ENCODE measurements at regions not wholly inside any gene's neighbourhood (a gene's known extent, or its start where the extent isn't known, plus 50 kb on each side); places are given as distances from the start of the nearest gene placed in this dataset.

DNA sequence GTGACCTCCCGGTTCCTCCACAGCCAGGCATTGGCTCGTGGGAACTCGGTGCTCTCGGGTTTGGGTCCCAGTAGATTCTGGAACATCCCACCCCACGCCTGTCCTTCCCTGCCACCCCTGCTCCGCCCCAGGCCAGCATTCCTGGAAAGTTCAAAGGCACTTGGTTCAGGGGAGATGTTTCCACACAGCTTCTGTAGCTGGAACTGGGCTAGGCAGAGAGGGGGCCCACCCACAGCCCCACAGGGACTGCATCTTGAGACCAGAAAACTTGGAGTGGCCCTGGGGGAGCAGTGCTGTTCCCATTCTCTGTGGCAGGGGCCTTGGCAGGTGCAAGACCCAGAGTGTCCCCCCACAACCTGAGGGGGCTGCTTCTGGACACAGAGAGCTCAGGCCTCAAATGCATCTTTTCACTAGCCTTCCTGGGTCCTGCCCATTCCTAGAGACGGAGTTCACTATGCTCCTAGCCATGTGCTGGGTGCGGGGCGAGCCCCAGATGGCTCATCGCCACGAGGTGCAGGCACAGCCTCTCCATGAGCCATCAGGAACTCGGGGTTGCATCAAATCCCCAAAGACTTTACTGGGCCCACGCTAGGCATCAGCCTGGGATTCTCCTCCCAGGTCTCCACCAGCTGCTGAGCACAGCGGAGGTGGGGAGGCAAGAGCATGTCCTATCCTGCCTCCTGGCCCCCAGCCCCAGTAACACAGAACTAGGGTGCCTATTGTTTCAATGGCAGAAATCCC is 68.7 kb downstream of the ZFP36L2 start:
- no peaks in the 10 kb centered on the region for H3K27me3 ChIP-seq
- H3K36me3 ChIP-seq: no peaks in the 10 kb centered on the region
- H3K9me3 ChIP-seq: no peaks in the 10 kb centered on the region
- DNase-seq: no peak
- H3K27ac ChIP-seq: peak overlapping the region; percentile 85 to 87
- no peak overlapping the region for H3K4me3 ChIP-seq
- no peak for TF ChIP-seq POLR2A (IDR thresholded peaks at IDR 0.05)
- TF ChIP-seq, protein P1, sequence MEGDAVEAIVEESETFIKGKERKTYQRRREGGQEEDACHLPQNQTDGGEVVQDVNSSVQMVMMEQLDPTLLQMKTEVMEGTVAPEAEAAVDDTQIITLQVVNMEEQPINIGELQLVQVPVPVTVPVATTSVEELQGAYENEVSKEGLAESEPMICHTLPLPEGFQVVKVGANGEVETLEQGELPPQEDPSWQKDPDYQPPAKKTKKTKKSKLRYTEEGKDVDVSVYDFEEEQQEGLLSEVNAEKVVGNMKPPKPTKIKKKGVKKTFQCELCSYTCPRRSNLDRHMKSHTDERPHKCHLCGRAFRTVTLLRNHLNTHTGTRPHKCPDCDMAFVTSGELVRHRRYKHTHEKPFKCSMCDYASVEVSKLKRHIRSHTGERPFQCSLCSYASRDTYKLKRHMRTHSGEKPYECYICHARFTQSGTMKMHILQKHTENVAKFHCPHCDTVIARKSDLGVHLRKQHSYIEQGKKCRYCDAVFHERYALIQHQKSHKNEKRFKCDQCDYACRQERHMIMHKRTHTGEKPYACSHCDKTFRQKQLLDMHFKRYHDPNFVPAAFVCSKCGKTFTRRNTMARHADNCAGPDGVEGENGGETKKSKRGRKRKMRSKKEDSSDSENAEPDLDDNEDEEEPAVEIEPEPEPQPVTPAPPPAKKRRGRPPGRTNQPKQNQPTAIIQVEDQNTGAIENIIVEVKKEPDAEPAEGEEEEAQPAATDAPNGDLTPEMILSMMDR (IDR thresholded peaks at IDR 0.05): no peak
- intact Hi-C loops (cut with DNase I; ENCODE audit: low total_unique reads): no loop called here
- peaks cover 13 to 22% of the 10 kb centered on the region in 2 donors for H3K4me1 ChIP-seq

DNA sequence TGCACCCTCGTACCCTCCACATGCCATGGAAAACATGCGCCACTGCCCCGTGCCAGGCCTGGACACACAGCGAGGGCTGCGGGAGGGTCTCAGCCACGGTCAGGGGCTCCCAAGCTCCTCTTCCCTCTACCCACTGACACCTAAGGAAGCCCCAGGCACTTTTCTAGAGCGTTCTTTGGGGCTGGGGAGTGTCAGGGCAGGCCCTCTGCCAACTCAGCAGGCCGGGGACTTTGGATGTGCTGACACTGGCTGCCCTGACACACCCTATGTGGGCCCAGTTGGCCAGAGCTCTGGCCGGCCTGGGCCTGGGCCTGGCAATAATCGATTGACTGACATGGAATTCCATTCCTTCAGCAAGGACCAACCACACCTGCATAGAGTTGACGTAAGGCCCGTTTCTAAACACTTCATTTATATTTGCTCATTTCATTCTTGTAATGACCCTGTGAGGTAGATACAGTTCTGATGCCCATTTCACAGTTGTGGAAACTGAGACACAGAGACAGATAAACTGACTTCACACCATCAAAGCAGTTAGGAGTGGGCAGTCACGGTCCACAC is 70.5 kb downstream of the ZFP36L2 start:
- intact Hi-C loops (cut with DNase I; ENCODE audit: low total_unique reads): no loop called here
- no peaks in the 10 kb centered on the region for H3K36me3 ChIP-seq
- DNase-seq: no peak
- peak overlapping the region in 1 of 2 donors; percentile 87 for H3K27ac ChIP-seq
- H3K9me3 ChIP-seq: no peaks in the 10 kb centered on the region
- TF ChIP-seq POLR2A (IDR thresholded peaks at IDR 0.05): no peak
- TF ChIP-seq, protein P1 (IDR thresholded peaks at IDR 0.05): no peak
- no peaks in the 10 kb centered on the region for H3K27me3 ChIP-seq
- peaks cover 13 to 22% of the 10 kb centered on the region in 2 donors for H3K4me1 ChIP-seq
- H3K4me3 ChIP-seq: no peak overlapping the region

DNA sequence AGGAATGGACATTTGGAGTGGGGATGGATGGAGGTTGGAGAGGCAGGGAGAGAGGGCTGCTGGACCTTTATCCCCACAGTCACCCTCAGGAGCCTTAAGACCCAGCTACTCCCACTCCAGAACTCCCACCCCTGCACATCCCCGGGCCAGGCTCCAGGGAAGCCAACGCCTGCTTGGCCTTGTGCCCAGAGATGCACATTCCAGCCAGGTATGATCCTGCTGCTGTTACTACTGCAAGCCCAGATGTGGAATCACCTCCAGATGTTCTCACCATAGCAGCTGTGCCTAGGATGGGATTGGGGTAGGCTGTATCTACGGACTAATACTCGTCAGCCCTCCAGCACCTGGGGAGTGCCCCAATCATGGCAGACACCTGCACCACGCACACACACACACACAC is 71.7 kb downstream of the ZFP36L2 start:
- intact Hi-C loops (cut with DNase I; ENCODE audit: low total_unique reads): no loop called here

DNA sequence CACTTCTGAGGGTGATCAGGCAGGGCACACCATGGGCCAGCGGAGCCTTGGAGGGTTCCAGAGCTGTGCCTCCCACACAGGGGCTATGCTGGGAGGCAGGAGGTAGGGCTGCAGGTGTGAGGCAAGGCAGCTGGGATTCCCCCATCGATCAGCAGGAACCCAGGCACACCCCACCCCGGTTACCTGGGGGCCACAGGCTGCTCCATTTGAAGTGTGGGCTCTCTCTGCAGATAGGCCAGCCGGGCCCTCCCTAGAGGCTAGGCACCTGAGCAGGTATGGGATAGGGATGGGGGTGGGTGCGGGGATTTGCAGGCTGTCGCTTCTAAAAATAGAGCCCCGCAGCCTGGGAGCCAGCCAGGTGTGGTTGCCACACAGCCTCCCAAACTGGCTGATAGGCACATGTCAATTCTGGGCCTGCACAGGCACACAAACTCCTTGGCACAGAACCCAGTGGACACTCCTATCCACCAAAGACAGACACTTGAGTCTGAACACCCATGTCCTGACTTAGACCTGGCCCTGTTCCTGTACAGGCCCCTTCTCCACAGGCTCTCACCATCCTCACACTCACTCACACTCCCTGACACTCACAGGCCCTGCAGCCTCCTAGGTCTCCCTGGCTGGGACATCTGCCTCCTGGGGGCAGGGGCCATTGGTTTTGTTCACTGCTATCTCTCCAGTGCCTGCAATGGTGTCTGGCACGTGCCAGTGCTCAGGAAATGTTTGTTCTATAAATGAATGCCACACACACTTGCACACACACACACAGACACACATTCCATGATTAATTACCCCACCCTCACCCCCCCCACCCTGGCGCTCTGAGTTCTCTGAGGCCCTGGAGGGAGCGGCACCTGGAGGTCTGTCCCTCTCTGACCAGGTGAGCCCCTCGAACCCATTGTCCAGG is 73.4 kb downstream of the ZFP36L2 start:
- intact Hi-C loops (cut with DNase I; ENCODE audit: low total_unique reads): no loop called here
- no peak for DNase-seq
- H3K27ac ChIP-seq: no peak overlapping the region
- TF ChIP-seq, protein P1 (IDR thresholded peaks at IDR 0.05): no peak
- TF ChIP-seq POLR2A (IDR thresholded peaks at IDR 0.05): no peak
- no peaks in the 10 kb centered on the region for H3K36me3 ChIP-seq
- peaks cover 7% of the 10 kb centered on the region in 2 donors for H3K4me1 ChIP-seq
- no peak overlapping the region for H3K4me3 ChIP-seq
- H3K9me3 ChIP-seq: no peaks in the 10 kb centered on the region
- no peaks in the 10 kb centered on the region for H3K27me3 ChIP-seq

More for the DNA sequence above, 71.7 kb downstream of the ZFP36L2 start:
- no peak for TF ChIP-seq POLR2A (IDR thresholded peaks at IDR 0.05)
- TF ChIP-seq, protein P1 (IDR thresholded peaks at IDR 0.05): no peak
- H3K4me3 ChIP-seq: no peak overlapping the region
- H3K9me3 ChIP-seq: no peaks in the 10 kb centered on the region
- H3K36me3 ChIP-seq: no peaks in the 10 kb centered on the region
- H3K27ac ChIP-seq: no peak overlapping the region
- DNase-seq: no peak
- no peaks in the 10 kb centered on the region for H3K27me3 ChIP-seq
- H3K4me1 ChIP-seq: peaks cover 13 to 20% of the 10 kb centered on the region in 2 donors
